Fibroblast of the conjunctiva (primary cell): ENCODE measurements at regions not wholly inside any gene's neighbourhood (a gene's known extent, or its start where the extent isn't known, plus 50 kb on each side); places are given as distances from the start of the nearest gene placed in this dataset.

Experiments used
- DNase-seq: peaks from one replicate; pipeline ENCODE4 v3.0.0-alpha.2; 2010; ENCODE audit warnings: low read depth

DNA sequence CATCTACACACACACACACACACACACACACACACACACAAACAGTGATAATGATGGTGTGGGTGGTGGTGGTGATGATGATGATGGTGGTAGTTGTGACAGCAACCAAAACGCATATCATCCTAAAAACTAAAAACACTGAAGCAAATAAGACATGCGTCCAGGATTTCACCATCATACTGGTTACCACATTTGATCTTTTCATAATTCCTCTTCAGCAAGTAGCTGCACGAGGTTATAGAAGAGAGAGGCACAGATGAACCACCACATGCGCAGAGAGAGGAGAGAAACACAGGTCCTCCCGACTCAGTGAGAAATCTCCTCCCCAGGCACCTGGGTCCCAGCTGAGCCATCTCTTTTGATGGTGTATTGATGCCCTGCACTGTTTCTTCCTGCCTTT, 393.3 kb downstream of the METTL4 start:
- DNase-seq: no peak

DNA sequence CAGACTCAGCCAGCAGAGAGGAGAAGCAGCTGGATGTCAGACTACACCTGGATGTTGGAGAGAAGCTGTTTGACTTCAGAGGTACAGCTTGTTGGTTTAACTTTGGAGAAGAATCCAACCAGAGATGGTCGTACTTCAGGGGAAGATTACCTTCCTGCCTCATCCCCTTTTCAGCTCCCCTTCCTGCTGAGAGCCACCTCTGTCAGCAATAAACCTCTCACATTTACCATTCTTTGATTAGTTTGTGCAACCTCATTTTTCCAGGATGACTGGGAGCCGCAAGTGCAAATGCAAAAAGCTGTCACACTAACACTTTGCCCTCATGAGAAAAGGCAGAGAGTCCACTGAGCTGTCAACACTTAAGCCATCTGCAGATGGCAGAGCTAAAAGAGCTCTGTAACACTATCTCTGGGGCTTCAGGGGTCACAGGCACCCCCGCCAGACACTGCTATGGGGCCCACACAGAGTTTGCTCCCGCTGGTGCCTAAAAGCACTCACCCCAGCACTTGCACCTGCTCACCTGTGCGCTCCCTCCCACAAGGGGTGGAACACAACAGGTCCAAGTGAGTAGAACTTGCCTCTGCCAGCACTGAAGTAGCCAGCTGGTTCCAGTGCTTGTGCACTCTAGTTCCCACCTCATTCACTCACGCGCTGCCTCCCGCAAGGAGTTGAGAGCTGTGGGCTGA, 391.7 kb downstream of the METTL4 start:
- DNase-seq: no peak

DNA sequence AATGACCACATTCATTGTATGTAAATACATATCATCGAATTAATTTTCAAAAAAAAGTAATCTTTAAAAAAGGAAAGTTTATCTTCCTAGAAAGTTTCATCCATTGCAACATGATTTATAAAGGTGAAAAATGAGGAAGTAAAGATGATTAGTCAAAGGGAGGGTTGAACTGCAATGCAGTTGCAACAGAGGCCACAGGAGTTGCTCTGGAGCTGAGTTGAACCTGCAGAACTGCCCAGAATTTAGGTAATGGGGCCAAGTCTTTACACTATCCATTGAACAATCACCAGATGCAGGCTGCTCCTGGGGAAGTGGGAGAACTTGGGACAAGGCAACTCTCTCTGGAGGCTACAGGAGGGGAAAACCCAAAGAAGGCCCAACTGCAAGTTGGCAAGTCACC, 390.7 kb downstream of the METTL4 start:
- DNase-seq: no peak

DNA sequence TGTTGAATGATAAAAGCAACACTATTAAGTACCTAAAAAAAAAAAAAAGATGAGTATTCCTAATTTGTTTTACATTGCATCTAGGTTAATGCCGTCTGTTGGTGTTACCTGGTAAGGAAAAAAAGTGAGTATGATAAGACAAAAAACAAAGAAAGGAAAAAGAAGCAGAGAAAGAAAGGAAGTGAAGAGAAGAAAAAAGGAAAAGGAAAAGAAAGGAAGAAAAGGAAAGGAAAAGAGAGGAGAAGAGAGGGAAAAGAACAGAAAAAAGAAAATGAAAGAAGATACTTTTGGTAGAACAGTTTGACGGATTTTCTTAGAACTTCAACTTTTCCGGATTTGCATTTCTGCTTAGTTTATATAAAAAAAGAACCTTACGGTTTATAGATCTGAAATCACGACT, 387.9 kb downstream of the METTL4 start:
- no peak for DNase-seq

DNA sequence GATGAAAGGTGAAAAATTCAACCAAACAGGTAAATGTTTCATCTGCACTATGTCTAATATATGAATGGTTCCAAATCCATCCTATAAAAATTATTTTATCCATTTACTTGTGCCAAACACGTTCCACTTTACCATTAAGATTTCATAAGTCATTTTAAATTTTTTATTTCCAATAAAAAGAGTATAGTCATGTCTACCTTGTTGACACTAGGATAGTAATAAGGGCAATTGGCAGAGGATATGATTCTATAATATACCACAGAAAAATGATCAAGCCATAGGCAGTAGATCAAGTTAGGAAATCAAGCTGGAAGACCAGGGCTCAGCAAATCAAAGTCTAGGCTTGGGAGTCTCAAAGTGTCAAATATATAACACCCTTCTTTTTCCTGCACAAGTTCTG, 384.3 kb downstream of the METTL4 start:
- DNase-seq: no peak

DNA sequence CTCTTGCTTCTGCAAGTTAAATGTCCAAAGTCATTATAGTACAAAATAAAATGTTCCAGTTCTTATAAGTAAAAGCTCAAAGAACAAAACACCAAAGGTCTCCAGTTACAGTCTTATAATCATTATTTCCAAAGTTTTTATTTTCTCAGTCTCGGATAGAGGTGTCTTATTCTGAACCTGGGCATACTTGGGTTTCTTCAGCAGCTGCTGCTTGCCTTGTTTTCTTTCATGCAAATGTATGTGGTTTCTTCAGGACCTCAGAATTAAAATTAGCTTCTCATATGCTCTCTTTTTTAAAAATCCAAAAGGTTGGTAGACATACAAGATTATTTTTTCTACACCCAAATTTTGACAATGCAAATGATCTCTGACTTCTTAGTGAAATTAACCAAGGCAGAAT, 383.0 kb downstream of the METTL4 start:
- no peak for DNase-seq

DNA sequence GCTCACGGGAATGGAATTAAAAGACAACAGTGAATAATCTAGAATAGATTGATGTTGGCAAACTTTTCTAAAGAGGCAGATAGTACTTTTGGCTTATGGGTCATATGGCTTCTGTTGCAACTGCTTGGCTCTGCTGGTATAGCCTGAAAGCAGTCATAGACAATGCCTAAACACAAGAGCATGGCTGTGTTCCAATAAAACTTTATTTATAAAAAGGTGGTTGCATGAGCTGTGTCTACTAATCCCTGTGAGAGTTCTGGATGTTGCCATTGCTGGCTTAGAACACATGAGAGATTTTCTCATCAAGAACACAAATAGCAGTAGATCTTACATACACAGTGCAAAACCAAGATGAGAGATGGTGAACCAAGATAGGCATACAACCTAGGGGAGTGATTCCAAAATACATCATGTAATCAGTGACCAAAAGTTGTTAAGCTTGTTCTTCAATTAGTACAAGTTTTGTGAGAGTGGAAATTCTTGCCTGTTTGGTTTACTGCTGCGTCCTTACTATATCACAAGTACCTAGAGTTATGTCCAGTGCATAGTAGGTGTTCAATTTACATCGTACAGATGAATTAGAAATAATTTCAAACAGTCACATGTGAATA, 380.0 kb downstream of the METTL4 start:
- DNase-seq: no peak

DNA sequence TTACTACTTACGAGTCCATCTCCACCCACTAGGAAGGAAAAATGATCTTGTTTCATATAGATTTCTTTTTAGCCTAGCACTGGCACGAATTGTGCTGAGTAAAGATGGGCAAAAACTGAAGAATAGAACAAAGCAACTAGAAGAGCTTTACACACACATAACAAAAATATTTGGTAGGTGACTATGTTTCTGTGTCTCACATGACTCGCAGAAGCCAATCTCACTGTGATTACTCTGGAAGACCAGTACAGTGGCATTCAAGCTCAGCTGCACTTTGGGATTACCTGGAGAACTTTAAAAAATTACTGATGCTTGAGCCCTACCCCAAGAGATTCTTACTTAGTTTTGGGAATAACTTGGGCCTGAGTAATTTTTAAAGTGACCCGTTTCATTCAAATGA, 378.7 kb downstream of the METTL4 start:
- no peak for DNase-seq

DNA sequence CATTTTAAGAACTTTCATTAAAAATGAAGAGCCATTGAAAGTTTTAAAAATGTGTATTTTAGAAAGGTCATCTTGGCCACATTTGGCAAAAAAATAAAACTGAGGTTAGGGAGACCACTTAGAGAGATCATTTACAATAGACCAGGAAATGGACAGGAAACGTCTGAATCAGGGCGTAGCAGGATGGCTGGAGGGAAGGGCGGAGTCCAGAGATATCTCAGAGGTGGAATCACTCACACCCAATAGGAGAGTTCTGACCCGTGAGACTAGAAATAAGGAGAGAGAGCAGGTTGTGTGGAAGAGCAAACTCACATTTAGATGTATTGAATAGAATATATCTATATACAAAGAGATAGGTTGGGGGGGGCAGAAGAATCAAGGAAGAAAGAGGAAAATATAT, 373.4 kb downstream of the METTL4 start:
- no peak for DNase-seq

DNA sequence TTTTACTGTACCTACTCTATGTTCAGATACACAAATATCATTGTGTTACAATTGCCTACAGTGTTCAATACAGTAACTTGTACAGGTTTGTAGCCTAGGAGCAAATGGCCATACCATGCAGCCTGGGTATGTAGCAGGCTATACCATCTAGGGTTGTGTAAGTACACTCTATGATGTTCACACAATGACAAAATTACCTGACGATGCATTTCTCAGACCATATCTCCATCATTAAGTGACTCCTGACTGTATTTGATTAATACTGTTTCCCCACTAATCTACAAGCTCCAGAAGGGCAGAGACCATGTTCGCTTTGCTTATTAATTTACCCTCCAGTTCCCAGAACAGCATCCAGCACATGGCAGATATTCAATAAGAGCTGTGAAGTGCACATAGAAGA, 372.2 kb downstream of the METTL4 start:
- no peak for DNase-seq

DNA sequence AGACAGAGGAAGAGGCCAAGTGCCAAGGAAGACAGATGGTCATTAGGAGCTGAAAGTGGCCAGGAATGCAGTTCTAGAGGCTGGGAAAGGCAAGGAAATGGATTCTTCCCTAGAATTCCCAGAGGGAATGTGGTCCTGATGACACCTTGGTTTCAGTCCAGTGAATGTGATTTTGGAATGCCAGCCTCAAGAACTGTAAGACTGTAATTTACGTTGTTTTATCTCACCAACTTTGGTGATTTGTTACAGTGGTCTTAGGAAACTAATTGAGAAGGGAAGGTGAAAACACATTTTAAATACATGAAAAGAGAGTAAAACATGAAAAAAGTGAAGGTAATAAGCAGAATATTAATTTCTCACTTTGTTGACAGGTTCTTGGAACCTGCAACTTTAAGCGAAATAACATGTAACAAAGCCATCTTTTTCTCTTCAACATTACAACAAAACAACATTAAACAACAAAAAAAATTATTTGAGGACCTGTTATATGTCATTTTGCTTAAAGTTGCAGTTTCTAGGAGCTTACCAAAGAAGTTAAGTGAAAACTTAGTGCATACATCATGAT, 370.2 kb downstream of the METTL4 start:
- no peak for DNase-seq

DNA sequence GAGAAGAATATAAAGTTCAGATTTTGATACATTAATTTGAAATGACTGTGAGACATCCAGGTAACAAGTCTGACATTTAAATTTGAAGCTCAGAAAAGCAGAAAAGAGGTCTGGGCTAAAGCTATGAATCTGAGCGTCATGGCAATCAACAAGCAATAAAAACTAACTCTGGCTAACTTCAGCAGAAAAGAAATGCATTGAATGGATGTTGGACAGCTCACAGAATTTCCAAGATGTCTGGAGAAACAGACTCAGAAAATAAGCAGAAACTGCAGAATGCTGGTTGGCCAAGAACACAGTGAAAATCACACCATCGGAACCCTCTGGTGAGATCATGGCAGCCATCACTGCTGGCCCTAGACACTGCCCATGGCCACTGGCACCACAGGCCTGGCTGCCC, 366.6 kb downstream of the METTL4 start:
- DNase-seq: no peak

DNA sequence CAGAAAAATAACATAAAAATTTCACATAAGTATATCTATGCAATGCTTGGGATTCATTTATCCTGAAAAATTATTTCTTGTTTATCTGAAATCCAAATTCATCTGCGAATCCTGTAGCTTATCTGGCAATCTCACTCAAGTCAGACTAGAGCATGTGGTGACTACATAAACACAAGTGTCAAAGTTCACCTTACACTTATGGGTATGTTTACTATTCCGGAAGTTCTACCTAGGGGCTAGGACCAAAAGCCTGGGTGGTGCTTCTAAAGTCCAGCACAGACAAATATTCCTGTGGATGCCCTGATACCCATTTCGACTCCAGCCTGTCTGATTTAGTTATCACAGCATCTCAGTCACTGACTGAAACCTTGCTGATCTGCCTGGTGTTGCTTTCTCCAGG, 364.0 kb downstream of the METTL4 start:
- DNase-seq: no peak

DNA sequence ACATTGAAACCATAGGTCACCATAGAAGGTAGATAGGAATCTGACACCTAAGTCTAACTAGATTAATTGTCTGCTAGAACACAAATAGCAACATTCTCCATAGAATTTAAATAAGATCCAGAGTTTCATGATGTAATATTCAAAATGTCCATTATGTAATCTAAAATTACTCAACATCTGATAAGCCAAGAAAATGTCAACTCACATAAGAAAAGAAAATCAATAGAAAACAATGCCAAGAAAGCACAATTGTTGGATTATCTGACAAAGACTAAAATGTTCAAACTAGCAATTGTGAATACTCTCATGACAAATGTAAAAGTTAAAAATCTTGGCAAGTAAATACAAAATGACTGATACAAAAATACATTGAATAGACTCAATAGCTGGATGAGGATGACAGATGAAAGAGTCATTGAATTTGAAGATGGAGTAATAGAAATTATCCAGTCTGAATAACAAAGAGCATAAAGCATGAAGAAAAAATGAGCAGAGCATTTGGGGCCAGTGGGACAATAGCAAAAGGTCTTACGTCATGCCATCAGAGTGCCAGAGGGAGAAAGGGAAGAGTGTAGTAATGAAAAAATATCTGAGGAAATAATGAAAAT, 358.6 kb downstream of the METTL4 start:
- no peak for DNase-seq

DNA sequence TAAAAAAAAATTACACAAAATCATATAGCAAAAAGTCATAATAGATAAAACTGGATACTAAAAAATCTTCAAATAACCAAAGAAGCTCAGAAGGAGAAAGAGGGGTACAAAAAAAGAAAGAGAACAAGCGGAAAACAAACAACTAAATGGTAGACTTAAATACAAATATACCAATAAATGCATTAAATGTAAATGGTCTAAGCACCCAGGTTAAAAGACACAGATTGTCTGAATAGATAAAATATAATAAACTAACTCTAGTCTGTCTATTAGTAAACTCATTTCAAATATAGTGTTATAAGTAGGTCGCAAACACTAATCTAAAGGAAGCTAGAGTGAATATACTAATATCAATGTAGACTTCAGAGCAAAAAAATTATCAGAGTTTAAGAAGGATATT, 357.4 kb downstream of the METTL4 start:
- DNase-seq: no peak

DNA sequence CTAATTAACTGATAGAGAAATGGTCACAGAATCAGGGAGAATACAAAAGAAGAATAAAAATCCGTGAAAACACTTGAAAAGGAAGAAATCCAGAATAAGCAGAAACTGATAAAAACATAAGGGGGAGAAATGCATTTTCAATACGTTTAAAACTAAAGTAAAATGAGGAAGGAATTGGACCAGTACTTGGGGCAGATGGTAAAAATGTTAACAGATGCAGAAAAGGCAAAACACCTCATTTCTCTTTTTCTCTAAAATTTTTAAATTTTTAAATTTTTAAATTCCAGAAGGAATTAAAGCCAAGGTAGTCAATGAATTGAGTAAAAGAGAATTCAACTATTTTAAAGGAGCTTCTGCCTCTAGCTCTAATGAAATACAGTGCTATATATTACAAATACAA, 353.9 kb downstream of the METTL4 start:
- no peak for DNase-seq

DNA sequence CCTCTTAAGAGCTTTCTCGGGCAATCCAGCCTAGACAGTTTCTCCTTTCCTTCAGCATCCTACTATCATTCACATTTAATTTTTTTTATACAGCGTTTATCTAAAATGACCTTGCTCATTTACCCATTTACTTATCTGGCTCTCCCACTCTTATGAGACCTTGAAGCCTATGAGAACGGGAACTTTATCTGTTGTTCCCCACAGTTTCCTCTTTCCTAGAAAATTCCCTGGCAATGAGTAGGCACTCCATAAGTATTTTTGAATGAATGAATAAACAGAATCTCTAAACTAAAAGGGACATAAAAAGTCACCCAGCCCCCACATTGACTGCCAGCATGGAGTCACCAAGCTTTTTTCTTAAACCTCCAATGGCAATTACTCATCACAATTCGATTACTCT, 353.2 kb downstream of the METTL4 start:
- no peak for DNase-seq

DNA sequence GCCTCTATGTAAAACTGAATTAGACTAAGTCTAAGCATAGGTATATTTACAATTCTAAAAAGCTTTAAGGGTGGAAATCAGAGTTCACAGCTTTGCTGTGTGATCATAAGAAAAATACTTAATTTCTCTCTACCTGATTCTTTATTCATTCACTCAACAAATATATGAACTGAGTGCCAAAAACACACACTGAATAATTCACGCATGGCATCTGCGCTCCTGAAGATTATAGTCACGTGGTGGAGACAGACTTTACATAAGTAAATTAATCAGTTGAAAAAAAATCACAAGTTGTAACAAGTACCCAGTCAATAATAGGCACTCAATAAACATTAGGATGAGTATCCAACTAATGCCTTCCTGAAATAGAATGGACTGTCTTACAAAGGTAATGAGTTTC, 351.6 kb downstream of the METTL4 start:
- no peak for DNase-seq

DNA sequence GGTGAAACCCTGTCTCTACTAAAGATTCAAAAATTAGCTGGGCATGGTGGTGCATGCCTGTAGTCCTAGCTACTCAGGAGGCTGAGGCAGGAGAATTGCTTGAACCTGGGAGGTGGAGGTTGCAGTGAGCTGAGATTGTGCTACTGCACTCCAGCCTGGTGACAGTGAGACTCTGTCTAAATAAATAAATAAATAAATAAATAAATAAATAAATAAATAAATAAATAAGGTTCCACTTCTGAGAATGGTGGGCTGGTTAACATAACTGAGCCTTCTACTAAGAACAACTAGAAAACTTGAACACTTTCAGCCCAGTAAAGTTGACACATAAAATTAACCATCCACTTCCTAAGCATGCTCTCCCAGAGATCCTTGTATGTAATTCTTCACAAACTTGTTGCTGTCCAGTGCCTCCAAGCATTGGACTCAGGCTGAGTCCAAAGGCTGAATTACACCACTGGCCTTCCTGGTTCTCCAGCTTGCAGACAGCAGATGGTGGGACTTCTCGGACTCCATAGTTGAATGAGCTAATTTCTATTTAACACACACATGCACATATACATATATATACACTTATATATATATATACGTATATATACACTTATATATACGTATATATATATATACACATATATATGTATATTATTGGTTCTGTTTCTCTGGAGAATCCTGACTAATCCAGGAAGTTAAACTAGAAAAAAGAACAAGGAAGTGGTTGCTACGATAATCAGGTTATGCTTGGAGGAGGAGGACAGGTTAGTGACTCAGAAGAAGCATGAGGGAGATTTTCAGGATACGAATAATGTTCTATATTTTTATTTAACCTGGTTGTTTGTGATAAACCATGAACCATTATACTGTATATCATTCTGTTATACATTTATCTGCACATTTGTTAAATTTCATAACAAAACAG, 348.8 kb downstream of the METTL4 start:
- DNase-seq: no peak

DNA sequence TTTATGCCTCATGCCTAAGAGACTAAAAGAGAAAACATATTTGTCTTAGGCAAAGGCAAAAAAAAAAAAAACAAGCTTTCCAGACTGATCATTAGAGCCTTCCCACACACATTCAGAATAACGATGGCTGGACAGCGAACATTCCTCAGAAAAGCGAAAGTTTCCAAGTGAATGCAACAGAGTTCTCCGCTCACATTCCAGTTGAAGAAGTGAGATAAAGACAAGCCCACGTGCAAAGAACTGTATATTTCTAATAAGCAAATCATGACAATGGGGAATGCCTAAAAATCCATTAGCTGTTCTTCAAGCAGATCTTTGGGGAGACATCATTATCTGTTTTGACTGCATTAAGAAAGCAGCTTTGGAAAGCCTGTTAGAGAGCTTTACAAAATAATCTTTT, 347.9 kb downstream of the METTL4 start:
- DNase-seq: no peak

DNA sequence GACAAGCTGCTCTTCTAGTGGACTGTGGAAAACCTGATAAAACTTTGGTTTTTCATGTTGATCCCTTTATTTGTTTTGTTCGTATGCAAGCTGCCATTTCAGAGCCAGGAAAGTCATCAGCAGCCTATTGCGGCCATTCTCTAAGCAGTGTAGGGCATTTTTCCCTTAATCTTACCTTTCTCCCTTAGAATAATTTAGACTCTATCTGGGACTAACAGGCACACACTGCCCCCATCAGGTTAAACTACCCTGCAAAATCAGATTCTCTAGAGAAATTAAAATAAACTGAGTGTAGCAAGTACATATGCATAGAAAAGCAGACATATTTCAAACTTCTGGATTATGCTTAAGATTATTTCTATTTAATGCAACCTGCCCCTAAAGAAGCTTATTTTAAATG, 347.5 kb downstream of the METTL4 start:
- DNase-seq: peak; percentile 9

DNA sequence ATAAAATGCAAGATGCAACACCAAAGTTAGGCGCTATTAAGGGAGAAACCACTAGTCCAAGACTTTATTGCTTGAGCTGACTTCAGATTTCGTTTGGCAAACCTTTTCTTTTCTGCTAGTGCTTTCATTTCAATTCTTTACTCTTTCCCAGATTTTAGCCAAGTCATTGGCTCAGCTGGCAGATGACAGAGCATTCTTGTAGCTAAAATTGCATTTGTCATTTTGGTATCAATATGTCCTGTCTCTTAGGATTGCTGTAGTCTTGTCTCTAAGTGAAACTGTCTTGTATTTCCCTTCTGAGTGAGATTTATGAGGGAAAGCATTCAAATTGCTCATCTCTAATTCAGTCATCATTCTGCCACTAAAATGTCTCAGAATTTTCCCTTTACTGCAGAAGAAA, 335.1 kb downstream of the METTL4 start:
- DNase-seq: no peak

DNA sequence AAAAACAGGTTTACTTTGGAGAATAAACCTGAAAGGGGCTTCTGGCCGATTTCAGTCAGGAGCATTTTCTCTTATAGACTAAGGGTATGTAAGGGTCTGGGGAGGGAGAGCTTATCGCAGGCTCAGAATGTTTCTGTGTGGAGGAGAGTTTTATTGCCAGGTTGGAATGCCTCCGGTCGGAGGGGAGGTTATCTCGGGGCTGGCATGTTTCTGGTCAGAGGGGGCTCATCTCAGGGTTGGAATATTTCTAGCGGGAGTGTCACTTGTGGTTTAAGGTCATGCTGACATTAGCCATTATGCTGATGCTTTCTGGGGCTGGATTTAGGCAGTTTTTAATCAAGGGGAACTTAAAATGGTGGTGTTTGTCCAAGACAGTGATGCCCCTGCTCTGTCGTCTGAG, 333.6 kb downstream of the METTL4 start:
- DNase-seq: no peak
